OCI-LY3 (cell line): ENCODE measurements at regions not wholly inside any gene's neighbourhood (a gene's known extent, or its start where the extent isn't known, plus 50 kb on each side); places are given as distances from the start of the nearest gene placed in this dataset.

Experiments
- H2AFZ ChIP-seq: fragments of 200-600, 300-600 bp; shearing (Covaris generic); 2 replicates; pipeline ENCODE4 v1.6.0; 2014; ENCODE audit warnings: antibody characterized with exemption, low read depth, low read length
- H3K27ac ChIP-seq: fragments of 200-600, 300-600 bp; sonication (generic); 2 replicates; pipeline ENCODE4 v1.5.1; 2014; ENCODE audit warnings: mild to moderate bottlenecking, low read length, moderate library complexity, mixed read lengths
- H3K27me3 ChIP-seq: fragments of 200-600, 300-600 bp; sonication (generic); 2 replicates; pipeline ENCODE4 v1.6.1; 2014; ENCODE audit warnings: low read depth, low read length, mixed read lengths
- H3K36me3 ChIP-seq: fragments of 200-600, 300-600 bp; sonication (generic); replicated peaks from 2 replicates; pipeline ENCODE3; 2014; ENCODE audit warnings: low read depth, low read length, mixed read lengths
- H3K4me1 ChIP-seq: fragments of 300-600, 200-600 bp; sonication (generic); 2 replicates; pipeline ENCODE4 v1.6.1; 2014; ENCODE audit warnings: low read length, mixed read lengths
- H3K4me2 ChIP-seq: fragments of 200-600, 300-600 bp; sonication (generic); 2 replicates; pipeline ENCODE4 v1.6.1; 2014; ENCODE audit warnings: low read length, mixed read lengths
- H3K4me3 ChIP-seq: fragments of 300-600, 200-600 bp; sonication (generic); 2 replicates; pipeline ENCODE4 v1.5.1; 2014; ENCODE audit warnings: antibody characterized with exemption, mild to moderate bottlenecking, low read length, moderate library complexity
- H3K79me2 ChIP-seq: fragments of 300-600, 200-600 bp; shearing (Covaris generic); 2 replicates; pipeline ENCODE4 v1.6.1; 2014; ENCODE audit warnings: mild to moderate bottlenecking, low read length, mixed read lengths
- H3K9ac ChIP-seq: fragments of 300-600, 200-600 bp; shearing (Covaris generic); 2 replicates; pipeline ENCODE4 v1.6.0; 2014; ENCODE audit warnings: mild to moderate bottlenecking, low read length, moderate library complexity
- H3K9me3 ChIP-seq: fragments of 200-600, 300-600 bp; shearing (Covaris generic); 2 replicates; pipeline ENCODE4 v1.6.1; 2014; ENCODE audit warnings: low read length, mixed read lengths; ENCODE audit not compliant: insufficient read depth
- H4K20me1 ChIP-seq: fragments of 200-600, 300-600 bp; sonication (generic); 2 replicates; pipeline ENCODE4 v1.6.1; 2016; ENCODE audit warnings: low read length, mixed read lengths; ENCODE audit not compliant: insufficient read depth
- CTCF ChIP-seq: fragments of 200-600, 300-600 bp; sonication (generic); IDR thresholded peaks from 2 replicates; pipeline ENCODE4 v1.5.1; 2014; ENCODE audit warnings: antibody characterized with exemption, low read length, low read depth
- EZH2phosphoT487 ChIP-seq: fragments of 200-600 bp; shearing (Covaris generic); IDR thresholded peaks from 2 replicates; pipeline ENCODE4 v1.6.1; 2018; ENCODE audit warnings: antibody characterized with exemption, mixed run types, low read depth

GRCh38 chr5:38736089-38736488, 109.7 kb upstream of the OSMR start:
- peaks cover 3% of the 10 kb centered on the region; the same call in 1 of the 2 replicates for H3K27me3 ChIP-seq
- no peak overlapping the region for H3K4me2 ChIP-seq
- no peaks in the 10 kb centered on the region for H3K4me1 ChIP-seq
- no peak overlapping the region for H3K9ac ChIP-seq
- no peak overlapping the region for H3K4me3 ChIP-seq
- TF ChIP-seq CTCF (no peak), EZH2phosphoT487 (no peak)
- no peak overlapping the region for H3K27ac ChIP-seq
- H4K20me1 ChIP-seq, result no peaks in the 10 kb centered on the region
- no peaks in the 10 kb centered on the region for H3K9me3 ChIP-seq
- no peaks in the 10 kb centered on the region for H3K79me2 ChIP-seq
- H3K36me3 ChIP-seq, result no peaks in the 10 kb centered on the region
- no peak overlapping the region for H2AFZ ChIP-seq

GRCh38 chr5:38737976-38738375, 107.8 kb upstream of the OSMR start:
- H3K9ac ChIP-seq, result no peak overlapping the region
- H3K27me3 ChIP-seq, result peaks cover 3% of the 10 kb centered on the region; the same call in 1 of the 2 replicates
- H3K36me3 ChIP-seq, result no peaks in the 10 kb centered on the region
- H3K79me2 ChIP-seq, result no peaks in the 10 kb centered on the region
- no peaks in the 10 kb centered on the region for H3K9me3 ChIP-seq
- H4K20me1 ChIP-seq, result no peaks in the 10 kb centered on the region
- no peak overlapping the region for H2AFZ ChIP-seq
- no peak overlapping the region for H3K27ac ChIP-seq
- H3K4me2 ChIP-seq, result no peak overlapping the region
- no peaks in the 10 kb centered on the region for H3K4me1 ChIP-seq
- no peak for TF ChIP-seq CTCF
- no peak for TF ChIP-seq EZH2phosphoT487
- H3K4me3 ChIP-seq, result no peak overlapping the region

GRCh38 chr5:38739011-38739704, 106.7 kb upstream of the OSMR start:
- H3K27ac ChIP-seq, result no peak overlapping the region
- peaks cover 3% of the 10 kb centered on the region; the same call in 1 of the 2 replicates for H3K27me3 ChIP-seq
- H3K79me2 ChIP-seq, result no peaks in the 10 kb centered on the region
- no peaks in the 10 kb centered on the region for H3K4me1 ChIP-seq
- no peaks in the 10 kb centered on the region for H3K36me3 ChIP-seq
- no peak overlapping the region for H2AFZ ChIP-seq
- H3K4me2 ChIP-seq, result no peak overlapping the region
- no peak for TF ChIP-seq CTCF
- no peak for TF ChIP-seq EZH2phosphoT487
- no peaks in the 10 kb centered on the region for H4K20me1 ChIP-seq
- H3K9me3 ChIP-seq, result no peaks in the 10 kb centered on the region
- no peak overlapping the region for H3K9ac ChIP-seq
- H3K4me3 ChIP-seq, result no peak overlapping the region

GRCh38 chr5:38739705-38740045, 106.1 kb upstream of the OSMR start:
- H3K4me3 ChIP-seq, result no peak overlapping the region
- no peaks in the 10 kb centered on the region for H3K9me3 ChIP-seq
- no peaks in the 10 kb centered on the region for H4K20me1 ChIP-seq
- H3K27ac ChIP-seq, result no peak overlapping the region
- H3K79me2 ChIP-seq, result no peaks in the 10 kb centered on the region
- no peak overlapping the region for H3K4me2 ChIP-seq
- H3K9ac ChIP-seq, result no peak overlapping the region
- no peaks in the 10 kb centered on the region for H3K36me3 ChIP-seq
- no peaks in the 10 kb centered on the region for H3K4me1 ChIP-seq
- H3K27me3 ChIP-seq, result peaks cover 3% of the 10 kb centered on the region; the same call in 1 of the 2 replicates
- H2AFZ ChIP-seq, result no peak overlapping the region
- no peak for TF ChIP-seq EZH2phosphoT487
- no peak for TF ChIP-seq CTCF
